ENCODE measurements at regions not wholly inside any gene's neighbourhood (a gene's known extent, or its start where the extent isn't known, plus 50 kb on each side); places are given as distances from the start of the nearest gene placed in this dataset.

GRCh38 chr2:145832681-145833080 is 1312.8 kb upstream of the ZEB2 start:
- TF ChIP-seq CTCF (IDR thresholded peaks at IDR 0.05) (no peak), POLR2A (IDR thresholded peaks at IDR 0.05) (no peak)
